DMS153 (cell line): ENCODE measurements at regions not wholly inside any gene's neighbourhood (a gene's known extent, or its start where the extent isn't known, plus 50 kb on each side); places are given as distances from the start of the nearest gene placed in this dataset.
"Not testable (repeated sequence)": the region's sequence is repeated elsewhere in the genome, so short reads cannot be mapped to it uniquely, and the experiment has no call there.

Experiments used
- DNase-seq: peaks from one replicate; lab custom pipeline; 2025; lab: John Stamatoyannopoulos, UW

DNA sequence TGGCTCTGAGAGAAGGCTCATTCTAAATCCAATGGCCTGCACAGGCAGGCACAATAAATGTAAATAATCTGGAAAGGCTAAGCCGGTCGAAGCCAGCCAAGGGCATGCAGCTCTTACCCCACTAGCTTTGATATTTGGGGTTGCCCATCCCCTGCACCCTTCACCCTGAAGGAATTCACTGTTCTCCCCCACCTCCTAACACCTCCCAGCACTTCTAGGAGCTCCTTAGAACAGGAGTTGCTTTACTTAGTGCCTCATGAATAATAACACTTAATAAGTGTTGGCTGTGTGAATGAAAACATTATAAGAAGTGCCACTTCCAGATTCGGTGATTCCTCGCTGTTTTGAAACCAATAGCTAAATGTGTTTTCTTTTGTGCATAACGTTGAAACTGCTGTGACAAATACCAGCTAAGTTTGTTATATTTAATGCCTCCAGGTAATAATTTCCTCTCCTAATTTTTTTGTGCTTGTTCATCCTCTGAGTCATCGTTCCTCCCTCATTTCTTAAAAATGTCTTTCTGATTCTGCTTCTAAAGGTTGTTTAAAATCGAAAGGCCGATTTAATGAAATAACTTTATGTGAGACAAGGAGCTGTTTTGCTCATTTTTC is 458.8 kb downstream of the METTL4 start:
- DNase-seq: no peak

GRCh38 chr18:2114289-2114688 is 457.0 kb downstream of the METTL4 start:
- no peak for DNase-seq

- DNase-seq: no peak
Measured at GRCh38 chr18:2114765-2115164, 456.5 kb downstream of the METTL4 start.

GRCh38 chr18:2121224-2121623 is 450.1 kb downstream of the METTL4 start:
- DNase-seq: no peak

- no peak for DNase-seq
Measured at GRCh38 chr18:2123077-2123476, 448.2 kb downstream of the METTL4 start.

DNA sequence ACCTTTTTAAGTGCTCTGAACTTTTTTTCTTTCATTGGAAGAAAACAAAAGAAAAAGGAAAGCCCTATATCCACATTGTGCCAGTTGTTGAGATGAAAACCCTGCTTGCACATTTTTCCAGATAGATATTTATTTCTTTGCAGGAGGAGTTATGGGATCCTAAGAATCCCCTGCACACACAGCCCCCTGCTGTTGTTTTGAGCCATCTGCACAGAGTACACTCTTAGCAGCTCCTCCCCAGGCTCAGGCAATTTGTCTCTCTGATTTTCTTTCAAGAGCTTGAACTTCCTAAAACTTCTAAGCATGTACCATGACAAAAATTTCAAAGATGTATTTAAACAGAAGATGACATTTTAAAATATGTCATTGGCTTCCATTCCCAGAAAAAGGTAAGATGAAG is 436.9 kb downstream of the METTL4 start:
- DNase-seq: no peak

GRCh38 chr18:2135309-2135708 is 436.0 kb downstream of the METTL4 start:
- DNase-seq: no peak

DNA sequence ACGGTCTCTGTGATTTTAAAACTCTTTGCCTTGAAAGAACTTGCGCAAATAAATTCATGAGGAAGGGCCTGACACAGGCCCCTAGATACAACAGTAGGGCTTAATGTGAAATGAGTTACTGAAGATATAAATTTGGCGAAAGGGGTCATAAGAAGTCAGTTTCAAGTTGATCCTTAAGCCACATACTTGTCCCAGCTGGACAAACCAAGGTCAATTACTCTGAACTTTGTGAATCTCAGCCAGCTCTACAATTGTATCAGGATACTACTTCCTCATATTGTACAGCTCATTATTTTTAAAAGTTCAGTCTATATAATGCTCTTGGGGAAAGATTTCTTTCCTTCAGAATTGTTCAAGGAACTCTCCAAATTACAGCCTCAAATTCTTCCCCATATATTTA is 432.8 kb downstream of the METTL4 start:
- DNase-seq: no peak

DNA sequence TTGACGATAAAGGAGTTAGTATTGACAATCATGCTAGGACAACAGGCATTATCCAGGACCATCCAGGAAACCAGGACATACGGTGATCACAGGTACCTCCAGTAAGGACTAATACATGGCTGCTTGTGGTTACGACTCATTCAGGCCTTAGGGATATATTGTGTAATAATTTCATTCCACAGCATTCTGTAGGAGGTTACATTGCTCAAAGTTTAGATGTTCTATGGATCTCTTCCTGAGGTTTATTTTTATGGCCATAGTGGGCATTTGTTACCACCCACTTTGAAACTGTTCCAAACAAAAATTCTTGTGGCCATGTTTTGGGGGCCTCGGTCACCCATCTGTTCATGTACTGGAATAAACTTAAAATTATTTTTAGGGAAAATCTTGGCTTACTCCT is 431.6 kb downstream of the METTL4 start:
- DNase-seq: no peak

GRCh38 chr18:2143636-2144035 is 427.7 kb downstream of the METTL4 start:
- DNase-seq: no peak

- DNase-seq: no peak
Measured at GRCh38 chr18:2144811-2145210, 426.5 kb downstream of the METTL4 start.

DNA sequence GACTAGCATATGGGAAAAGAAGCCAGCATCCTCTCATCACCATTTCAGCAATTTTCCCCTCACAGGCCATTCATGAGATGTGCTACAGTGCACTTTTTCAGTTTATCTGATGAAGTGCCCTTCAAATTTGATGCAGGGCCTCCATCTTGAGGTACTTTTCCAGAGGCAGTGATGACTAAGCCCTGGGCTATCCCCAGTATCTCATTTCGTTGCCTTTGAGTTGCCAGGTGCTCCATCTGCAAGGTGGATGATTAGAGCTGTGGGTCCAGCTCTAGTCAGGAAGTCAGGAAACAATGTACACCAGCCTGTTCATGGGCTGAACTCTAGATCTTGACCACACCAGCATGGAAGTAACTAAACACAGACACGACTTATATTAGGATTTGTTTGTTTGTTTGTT is 425.2 kb downstream of the METTL4 start:
- DNase-seq: no peak

GRCh38 chr18:2146754-2147153 is 424.6 kb downstream of the METTL4 start:
- no peak for DNase-seq

DNA sequence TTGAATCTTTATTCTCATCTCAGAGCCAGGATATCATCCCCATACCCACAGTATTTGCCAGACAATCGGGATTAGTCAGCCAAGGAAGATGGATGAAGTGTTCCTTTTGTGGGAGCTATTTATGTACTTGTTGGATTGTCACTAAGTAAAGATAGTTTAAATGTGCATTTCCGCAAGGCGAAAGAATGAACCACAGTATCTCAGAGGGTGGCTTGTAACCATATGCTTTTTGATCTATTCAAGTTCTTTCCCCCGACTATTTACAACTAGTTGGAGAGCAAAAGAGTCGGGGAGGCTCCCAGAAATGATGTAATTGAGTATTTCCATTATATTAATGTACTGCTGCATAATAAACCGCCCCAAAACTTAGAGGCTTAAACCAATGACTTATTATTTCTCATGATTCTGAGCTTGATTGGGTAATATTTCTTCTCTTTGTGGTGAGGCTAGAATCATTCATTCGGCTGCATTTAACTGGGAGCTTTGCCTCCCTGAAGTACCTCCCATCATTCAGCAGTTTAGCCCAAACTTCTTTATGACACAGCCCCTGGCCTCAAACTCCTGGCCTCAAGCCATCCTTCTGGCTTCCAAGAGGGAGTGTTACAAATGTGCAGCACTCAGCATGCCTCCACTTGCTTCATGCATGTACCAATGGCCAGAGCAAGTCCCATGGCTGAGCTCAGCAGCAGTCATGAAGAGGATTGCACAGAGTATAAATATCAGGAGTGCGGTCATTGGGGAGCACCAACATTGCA is 423.7 kb downstream of the METTL4 start:
- no peak for DNase-seq

DNA sequence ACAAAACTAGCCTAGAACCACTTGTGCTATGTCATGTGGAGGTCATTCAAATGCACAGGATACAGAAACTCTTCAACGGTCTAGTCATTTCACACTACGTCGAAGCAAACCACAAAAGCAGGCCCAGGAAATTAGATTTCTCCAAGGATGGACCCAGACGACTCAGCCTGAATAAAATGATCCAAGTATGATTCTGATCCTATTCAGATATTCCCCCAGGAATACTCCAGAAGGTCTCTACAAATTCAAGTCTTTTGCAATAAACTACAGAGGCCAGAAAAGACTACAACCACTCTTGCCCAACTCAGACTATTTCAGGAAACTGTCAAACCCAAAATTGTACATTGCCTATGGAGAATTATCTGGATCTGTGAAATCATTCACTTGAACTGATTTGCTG is 422.5 kb downstream of the METTL4 start:
- no peak for DNase-seq

GRCh38 chr18:2150566-2150965 is 420.7 kb downstream of the METTL4 start:
- no peak for DNase-seq

DNA sequence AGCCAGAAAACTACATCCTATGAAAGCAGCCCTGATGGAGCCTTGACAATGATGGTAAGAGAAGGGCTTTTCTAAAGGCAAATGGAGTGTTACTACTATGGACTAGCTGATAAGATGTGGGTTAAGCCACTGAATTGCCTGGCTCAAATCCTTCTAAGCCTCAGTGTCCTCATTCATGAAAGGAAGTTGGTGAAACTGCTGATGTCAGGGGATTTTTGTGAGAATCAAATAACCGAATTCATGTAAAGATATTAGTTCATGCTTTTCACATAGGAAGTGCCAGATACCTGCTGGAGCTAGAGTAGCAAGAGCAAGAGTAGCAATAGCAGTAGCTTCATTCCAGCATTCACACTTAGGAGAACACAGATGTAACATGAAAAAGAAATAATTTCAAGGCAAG is 417.0 kb downstream of the METTL4 start:
- no peak for DNase-seq

GRCh38 chr18:2164644-2165550 is 406.4 kb downstream of the METTL4 start:
- no peak for DNase-seq

GRCh38 chr18:2166876-2167275 is 404.4 kb downstream of the METTL4 start:
- DNase-seq: not testable (repeated sequence)

GRCh38 chr18:2168022-2168421 is 403.3 kb downstream of the METTL4 start:
- DNase-seq: no peak

- DNase-seq: no peak
Measured at GRCh38 chr18:2169656-2170055, 401.6 kb downstream of the METTL4 start.

DNA sequence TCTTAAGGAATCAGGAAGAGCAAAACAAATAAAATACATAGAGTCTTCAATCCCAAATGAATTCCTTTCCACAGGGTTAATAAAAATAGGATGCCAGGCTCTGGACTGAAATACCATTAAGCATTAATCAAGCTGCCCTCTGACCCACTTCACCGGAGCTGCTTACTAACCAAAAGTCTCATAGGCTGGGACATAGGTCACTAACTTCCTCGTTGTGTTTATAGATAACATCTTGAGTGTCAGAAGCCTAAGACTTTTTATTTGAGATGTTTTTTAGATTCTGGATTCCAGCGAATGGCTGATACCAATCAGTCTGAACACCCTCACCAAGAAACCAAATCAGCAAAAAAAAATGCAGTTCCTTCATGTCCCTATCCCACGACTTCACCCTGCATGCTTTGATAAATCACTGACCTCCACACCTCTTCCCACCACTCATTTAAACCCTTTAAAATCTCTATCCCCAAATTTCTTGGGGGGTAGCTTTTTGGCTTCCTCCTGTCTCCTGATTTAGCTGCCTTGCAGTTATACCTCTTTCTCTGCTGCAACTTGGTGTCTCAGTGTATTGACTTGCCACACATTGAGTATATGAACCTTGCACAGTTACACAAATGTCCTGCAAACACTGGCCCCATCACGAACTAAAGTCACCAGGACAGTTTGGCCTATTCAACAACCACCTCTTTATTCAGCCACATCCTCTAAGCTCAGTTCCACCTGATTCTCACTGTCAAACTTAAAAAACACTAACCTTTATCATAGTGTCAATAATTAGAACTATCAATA is 399.3 kb downstream of the METTL4 start:
- DNase-seq: no peak
